GM18873 (cell line): ENCODE measurements at regions not wholly inside any gene's neighbourhood (a gene's known extent, or its start where the extent isn't known, plus 50 kb on each side); places are given as distances from the start of the nearest gene placed in this dataset.
"Not testable (repeated sequence)": the region's sequence is repeated elsewhere in the genome, so short reads cannot be mapped to it uniquely, and the experiment has no call there.

ENCODE experiments used
- ATAC-seq: cut with Tn5 transposase; IDR thresholded peaks from one replicate; pipeline ENCODE4 v1.9.1; 2021; ENCODE audit warnings: mild to moderate bottlenecking, moderate library complexity, moderate number of reproducible peaks; ENCODE audit not compliant: unreplicated experiment, low FRiP score

GRCh38 chr21:35713914-35714313 lies 346.4 kb downstream of the SETD4 start:
- no peak for ATAC-seq

DNA sequence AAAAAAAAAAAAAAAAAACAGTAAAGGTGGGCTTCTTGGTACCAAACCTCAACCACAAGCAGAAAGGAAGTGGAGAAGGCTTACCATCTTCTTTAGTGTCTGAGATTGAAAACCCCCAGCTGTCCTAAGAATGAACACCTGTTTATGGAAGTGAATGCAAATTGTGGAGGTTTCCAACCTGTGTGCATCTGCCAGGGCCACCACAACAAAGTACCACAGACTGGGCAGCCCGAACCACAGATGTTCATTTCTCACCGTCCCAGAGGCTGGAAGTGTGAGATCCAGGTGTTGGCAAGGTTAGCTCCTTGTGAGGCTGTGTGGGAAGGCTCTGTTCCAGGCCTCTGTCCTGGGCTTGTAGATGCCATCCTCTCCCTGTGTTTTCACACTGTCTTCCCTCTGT lies 348.7 kb downstream of the SETD4 start:
- no peak for ATAC-seq

DNA sequence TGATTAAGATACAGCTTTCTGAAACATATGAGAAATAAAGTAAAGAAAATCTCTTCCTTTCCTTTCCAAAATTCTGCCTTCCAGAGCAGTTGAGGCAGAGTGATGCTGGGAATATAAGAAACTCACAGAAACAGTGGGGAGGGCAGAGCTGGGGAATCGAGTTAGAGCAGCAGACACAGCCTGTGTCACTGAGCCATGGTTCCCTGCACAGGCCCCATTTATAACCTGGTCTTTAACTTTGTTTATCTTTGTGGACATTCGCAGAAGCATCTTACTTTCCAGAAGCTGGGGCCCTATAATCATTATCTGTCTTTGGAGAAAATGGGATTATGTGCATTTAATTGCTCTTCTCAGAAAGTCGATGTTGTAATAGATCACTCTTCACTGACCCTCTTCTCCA lies 349.1 kb downstream of the SETD4 start:
- ATAC-seq, result no peak

GRCh38 chr21:35709990-35710389 lies 350.3 kb downstream of the SETD4 start:
- not testable (repeated sequence) for ATAC-seq

- no peak for ATAC-seq
Observed at GRCh38 chr21:35705888-35706287, 354.4 kb downstream of the SETD4 start.

GRCh38 chr21:35705237-35705887 lies 355.0 kb downstream of the SETD4 start:
- ATAC-seq, result no peak

GRCh38 chr21:35703704-35704103 lies 356.6 kb downstream of the SETD4 start:
- ATAC-seq, result no peak

DNA sequence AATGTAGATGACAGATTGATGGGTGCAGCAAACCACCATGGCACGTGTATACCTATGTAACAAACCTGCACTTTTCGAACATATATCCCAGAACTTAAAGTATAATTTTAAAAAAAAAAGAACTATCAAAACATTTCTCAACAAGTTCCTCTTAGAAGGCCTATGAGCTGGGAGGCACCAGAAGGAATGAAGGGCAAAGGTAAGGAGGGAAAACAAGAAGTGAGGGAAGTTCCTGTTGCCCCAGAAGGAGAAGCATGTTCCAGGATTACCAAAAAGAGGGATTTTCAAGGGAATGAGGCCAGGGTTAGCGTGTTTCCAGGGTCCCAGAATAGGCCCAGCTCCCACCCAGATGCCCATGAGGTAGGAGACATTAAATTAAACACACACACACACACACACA lies 361.0 kb downstream of the SETD4 start:
- no peak for ATAC-seq

DNA sequence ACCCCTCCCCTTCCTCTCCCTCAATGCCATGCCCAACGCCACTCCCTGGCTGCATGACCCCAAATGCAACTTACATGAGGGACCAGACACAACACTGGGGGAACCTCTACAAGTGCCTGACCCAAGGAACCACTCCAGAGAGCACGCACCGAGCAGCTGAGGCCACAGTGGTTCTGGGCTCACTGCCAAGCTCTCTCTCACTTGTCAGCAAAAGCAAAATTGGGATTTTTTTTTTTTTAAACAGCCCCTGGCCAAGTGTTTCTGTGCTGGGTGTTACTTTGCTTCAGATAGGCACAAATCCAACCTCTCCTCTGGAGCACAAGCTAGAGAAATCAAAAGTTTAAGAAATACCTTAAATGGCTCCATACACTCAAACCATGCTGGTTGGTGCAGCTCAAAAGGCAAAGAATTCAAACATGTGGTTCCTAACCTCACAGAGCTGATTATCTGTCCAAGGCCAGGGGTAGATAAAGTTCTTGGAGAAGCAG lies 363.0 kb downstream of the SETD4 start:
- ATAC-seq, result no peak

- ATAC-seq, result no peak
Observed at GRCh38 chr21:35696644-35697043, 363.7 kb downstream of the SETD4 start.

- ATAC-seq, result no peak
Observed at GRCh38 chr21:35692311-35692710, 368.0 kb downstream of the SETD4 start.

GRCh38 chr21:35690436-35690835 lies 369.9 kb downstream of the SETD4 start:
- ATAC-seq, result no peak

DNA sequence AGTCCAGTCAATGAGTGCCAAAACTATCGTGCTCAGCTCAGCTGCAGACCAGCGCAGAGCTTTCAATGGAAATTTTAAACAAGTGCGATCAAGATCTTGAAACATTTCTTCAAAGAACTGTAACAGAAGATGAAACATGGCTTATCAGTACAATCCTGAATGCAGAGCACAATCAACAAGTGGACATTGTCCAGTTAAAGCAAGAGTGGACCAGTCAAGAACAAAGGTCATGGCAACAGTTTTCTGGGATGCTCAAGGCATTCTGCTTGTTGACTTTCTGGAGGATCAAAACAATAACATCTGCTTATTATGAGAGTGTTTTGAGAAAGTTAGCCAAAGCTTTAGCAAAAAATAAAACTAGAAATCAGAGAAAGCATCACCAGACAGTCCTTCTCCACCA lies 374.2 kb downstream of the SETD4 start:
- no peak for ATAC-seq

GRCh38 chr21:35683664-35684304 lies 376.5 kb downstream of the SETD4 start:
- ATAC-seq, result no peak

DNA sequence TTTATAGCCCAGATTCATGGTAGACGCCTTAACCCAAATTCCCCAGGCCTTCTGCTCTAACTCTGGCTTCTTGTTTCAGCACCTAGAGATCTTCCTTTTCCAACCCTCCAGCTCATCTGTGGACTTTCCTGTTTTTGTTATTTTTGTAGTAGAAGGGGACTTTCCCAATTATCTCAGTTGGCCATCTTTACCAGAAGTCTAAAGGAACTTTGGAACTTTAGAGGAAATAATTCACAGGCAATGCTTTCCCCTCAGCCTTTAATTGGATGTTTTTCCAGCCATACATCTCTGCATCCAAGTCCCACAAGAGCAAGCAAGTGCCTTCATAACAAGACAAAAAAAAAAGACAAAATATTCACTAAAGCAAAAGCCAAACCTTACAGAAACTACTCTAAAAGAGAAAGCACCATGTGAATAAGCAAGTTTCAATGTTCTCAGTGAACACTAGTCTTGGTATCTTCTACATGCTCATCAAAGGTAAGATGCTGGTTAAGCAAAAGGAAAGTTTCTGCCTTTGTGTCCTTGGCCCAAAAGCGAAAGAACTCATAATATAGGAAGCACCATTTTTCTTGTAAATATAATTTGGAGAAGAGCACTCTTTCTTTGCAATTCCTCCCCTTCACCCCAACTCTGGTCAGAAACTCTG lies 377.3 kb downstream of the SETD4 start:
- ATAC-seq, result no peak

DNA sequence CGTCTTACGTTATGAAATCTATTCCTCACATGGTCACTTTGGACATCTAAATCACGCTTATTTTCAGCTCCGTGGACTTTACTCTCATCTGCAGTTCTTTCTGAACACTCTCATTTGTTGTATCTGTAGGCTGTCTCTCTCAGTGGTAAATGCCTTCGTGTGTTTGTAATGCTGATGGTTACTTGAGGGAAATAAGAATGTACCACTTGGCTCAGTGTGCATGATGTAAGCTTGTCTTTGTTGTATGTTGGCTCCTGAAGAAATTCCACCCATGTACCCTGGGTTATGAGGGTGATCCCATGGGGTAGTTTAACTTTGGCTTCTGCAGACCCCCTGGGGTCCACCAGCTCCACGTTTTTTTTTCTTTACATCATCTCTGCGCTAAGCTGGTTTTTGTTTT lies 378.4 kb downstream of the SETD4 start:
- ATAC-seq, result no peak

DNA sequence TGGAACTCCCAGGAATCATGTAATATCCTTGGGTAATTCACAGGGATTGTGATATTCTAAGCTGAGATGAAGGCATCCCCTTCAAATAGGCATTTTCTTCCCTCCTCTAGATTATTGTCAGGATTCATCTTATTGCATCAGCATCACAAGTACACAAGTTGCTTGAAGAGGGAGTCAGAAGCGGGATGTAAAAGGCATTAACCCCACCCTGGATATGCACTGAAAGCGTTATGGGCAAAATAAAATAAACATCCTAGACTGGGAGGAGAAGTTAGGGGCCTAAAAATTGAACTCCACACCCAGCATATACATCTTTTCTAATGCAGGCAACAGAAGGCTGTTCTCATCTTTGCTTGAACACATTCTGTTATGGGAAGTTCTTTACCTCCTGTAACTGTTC lies 381.2 kb downstream of the SETD4 start:
- ATAC-seq, result no peak

DNA sequence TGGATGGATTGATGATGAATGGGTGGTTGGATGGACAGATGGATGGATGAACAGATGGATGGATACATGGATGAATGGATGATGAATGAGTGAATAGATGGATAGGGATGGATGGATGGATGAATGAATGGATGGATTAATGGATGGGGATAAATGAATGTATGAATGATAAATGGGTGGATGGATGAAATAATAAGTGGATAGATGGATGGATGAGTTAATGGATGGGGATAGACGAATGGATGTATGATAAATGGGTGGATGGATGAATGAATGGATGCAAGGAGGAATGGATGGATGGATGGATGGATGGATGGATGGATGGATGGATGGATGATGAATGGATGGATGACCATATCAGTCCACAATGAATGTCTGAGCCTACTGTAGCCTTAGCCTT lies 381.9 kb downstream of the SETD4 start:
- no peak for ATAC-seq

- ATAC-seq, result no peak
Observed at GRCh38 chr21:35677298-35677841, 383.0 kb downstream of the SETD4 start.

GRCh38 chr21:35674895-35675470 lies 385.3 kb downstream of the SETD4 start:
- no peak for ATAC-seq

- ATAC-seq, result no peak
Observed at GRCh38 chr21:35674091-35674671, 386.1 kb downstream of the SETD4 start.
